ENCODE measurements at regions not wholly inside any gene's neighbourhood (a gene's known extent, or its start where the extent isn't known, plus 50 kb on each side); places are given as distances from the start of the nearest gene placed in this dataset.

GRCh38 chr1:14135070-14135469 is 435.1 kb downstream of the PRDM2 start:
- Mint-ChIP-seq H3K4me1 (no peaks in the 10 kb centered on the region), H3K27me3 (peaks cover 3 to 17% of the 10 kb centered on the region in 2 donors), H3K27ac (no peak overlapping the region), H3K9me3 (no peaks in the 10 kb centered on the region), H3K4me3 (no peak overlapping the region), H3K36me3 (no peaks in the 10 kb centered on the region)
- Histone ChIP-seq H3K27me3 (replicated peaks in 1 of 2; ENCODE audit: control insufficient read depth in 2 of 2, extremely low read depth in 1 of 2, insufficient read depth in 2 of 2, low read length in 1 of 2) (peaks cover 0 to 6% of the 10 kb centered on the region in 2 experiments), H3K4me1 (ENCODE audit: control insufficient read depth in 1 of 2, extremely low read depth in 1 of 2, insufficient read depth in 2 of 2, low read length in 2 of 2) (no peaks in the 10 kb centered on the region), H3K9me3 (no peaks in the 10 kb centered on the region), H3K36me3 (ENCODE audit: control insufficient read depth in 2 of 2, extremely low read depth in 1 of 2, insufficient read depth in 1 of 2, low read length in 1 of 2) (no peaks in the 10 kb centered on the region), H3K27ac (ENCODE audit: low read length) (no peak overlapping the region), H3K4me3 (ENCODE audit: control insufficient read depth in 1 of 2, extremely low read depth in 1 of 2, low read length in 1 of 2) (no peak overlapping the region)
- DNase-seq (no peak), ATAC-seq (replicated peaks in 1 of 4) (no peak)
- WGBS (ENCODE audit: insufficient coverage): 92% methylated on average over 2 of the region's 2 CpGs
- ChIA-PET POLR2A (no interaction called here), CTCF (no interaction called here)

- no CpG with 5 or more reads among the region's 6 CpGs for WGBS (ENCODE audit: insufficient coverage)
- Histone ChIP-seq H3K9me3 (no peaks in the 10 kb centered on the region), H3K4me3 (ENCODE audit: control insufficient read depth in 1 of 2, extremely low read depth in 1 of 2, low read length in 1 of 2) (no peak overlapping the region), H3K36me3 (ENCODE audit: control insufficient read depth in 2 of 2, extremely low read depth in 1 of 2, insufficient read depth in 1 of 2, low read length in 1 of 2) (no peaks in the 10 kb centered on the region), H3K27me3 (replicated peaks in 1 of 2; ENCODE audit: control insufficient read depth in 2 of 2, extremely low read depth in 1 of 2, insufficient read depth in 2 of 2, low read length in 1 of 2) (peaks cover 0 to 6% of the 10 kb centered on the region in 2 experiments), H3K27ac (ENCODE audit: low read length) (no peak overlapping the region), H3K4me1 (ENCODE audit: control insufficient read depth in 1 of 2, extremely low read depth in 1 of 2, insufficient read depth in 2 of 2, low read length in 2 of 2) (no peaks in the 10 kb centered on the region)
- DNase-seq (no peak), ATAC-seq (replicated peaks in 1 of 4) (no peak)
- no peaks in the 10 kb centered on the region for H3K9me3 Mint-ChIP-seq
- H3K4me3 Mint-ChIP-seq: no peak overlapping the region
- peaks cover 2 to 13% of the 10 kb centered on the region in 2 donors for H3K27me3 Mint-ChIP-seq
- ChIA-PET POLR2A (no interaction called here), CTCF (interaction anchor here in 1 of 2 donors (0.5 kb wide), 1 partner anchor 750 kb away, joined by 4 read pairs; no protein-coding TSS in a partner anchor)
- no peaks in the 10 kb centered on the region for H3K4me1 Mint-ChIP-seq
- H3K36me3 Mint-ChIP-seq: no peaks in the 10 kb centered on the region
- H3K27ac Mint-ChIP-seq: no peak overlapping the region
Observed at GRCh38 chr1:14136152-14136763, 436.3 kb downstream of the PRDM2 start.

GRCh38 chr1:14136881-14137280 is 436.9 kb downstream of the PRDM2 start:
- H3K27ac Mint-ChIP-seq: no peak overlapping the region
- H3K4me1 ChIP-seq (ENCODE audit: control insufficient read depth in 1 of 2, extremely low read depth in 1 of 2, insufficient read depth in 2 of 2, low read length in 2 of 2): no peaks in the 10 kb centered on the region
- DNase-seq (no peak), ATAC-seq (replicated peaks in 1 of 4) (no peak)
- peaks cover 0 to 10% of the 10 kb centered on the region in 2 donors for H3K27me3 Mint-ChIP-seq
- WGBS (ENCODE audit: insufficient coverage): 53% methylated on average over 5 of the region's 5 CpGs
- CTCF ChIA-PET: no interaction called here
- POLR2A ChIA-PET: no interaction called here
- no peaks in the 10 kb centered on the region for H3K4me1 Mint-ChIP-seq
- H3K9me3 Mint-ChIP-seq: no peaks in the 10 kb centered on the region
- peaks cover 0 to 6% of the 10 kb centered on the region in 2 experiments for H3K27me3 ChIP-seq (replicated peaks in 1 of 2; ENCODE audit: control insufficient read depth in 2 of 2, extremely low read depth in 1 of 2, insufficient read depth in 2 of 2, low read length in 1 of 2)
- H3K36me3 ChIP-seq (ENCODE audit: control insufficient read depth in 2 of 2, extremely low read depth in 1 of 2, insufficient read depth in 1 of 2, low read length in 1 of 2): no peaks in the 10 kb centered on the region
- H3K4me3 Mint-ChIP-seq: no peak overlapping the region
- no peaks in the 10 kb centered on the region for H3K36me3 Mint-ChIP-seq
- no peak overlapping the region for H3K4me3 ChIP-seq (ENCODE audit: control insufficient read depth in 1 of 2, extremely low read depth in 1 of 2, low read length in 1 of 2)
- H3K27ac ChIP-seq (ENCODE audit: low read length): no peak overlapping the region
- no peaks in the 10 kb centered on the region for H3K9me3 ChIP-seq

GRCh38 chr1:14137411-14138134 is 437.6 kb downstream of the PRDM2 start:
- ATAC-seq (replicated peaks in 1 of 4): no peak
- CTCF ChIA-PET: no interaction called here

GRCh38 chr1:14138135-14138506 is 438.1 kb downstream of the PRDM2 start:
- Histone ChIP-seq H3K27ac (ENCODE audit: low read length) (no peak overlapping the region), H3K9me3 (no peaks in the 10 kb centered on the region), H3K4me3 (ENCODE audit: control insufficient read depth in 1 of 2, extremely low read depth in 1 of 2, low read length in 1 of 2) (no peak overlapping the region), H3K4me1 (ENCODE audit: control insufficient read depth in 1 of 2, extremely low read depth in 1 of 2, insufficient read depth in 2 of 2, low read length in 2 of 2) (no peaks in the 10 kb centered on the region), H3K36me3 (ENCODE audit: control insufficient read depth in 2 of 2, extremely low read depth in 1 of 2, insufficient read depth in 1 of 2, low read length in 1 of 2) (no peaks in the 10 kb centered on the region), H3K27me3 (replicated peaks in 1 of 2; ENCODE audit: control insufficient read depth in 2 of 2, extremely low read depth in 1 of 2, insufficient read depth in 2 of 2, low read length in 1 of 2) (peaks cover 0 to 9% of the 10 kb centered on the region in 2 experiments)
- ATAC-seq (replicated peaks in 1 of 4): no peak
- DNase-seq: no peak
- H3K27me3 Mint-ChIP-seq: peaks cover 0 to 10% of the 10 kb centered on the region in 2 donors
- H3K4me3 Mint-ChIP-seq: no peak overlapping the region
- no peaks in the 10 kb centered on the region for H3K4me1 Mint-ChIP-seq
- no peaks in the 10 kb centered on the region for H3K36me3 Mint-ChIP-seq
- POLR2A ChIA-PET: no interaction called here
- H3K27ac Mint-ChIP-seq: no peak overlapping the region
- 59% methylated on average over 3 of the region's 3 CpGs for WGBS (ENCODE audit: insufficient coverage)
- no peaks in the 10 kb centered on the region for H3K9me3 Mint-ChIP-seq
- CTCF ChIA-PET: no interaction called here

More at GRCh38 chr1:14137411-14138134, 437.6 kb downstream of the PRDM2 start:
- Mint-ChIP-seq H3K27me3 (peaks cover 0 to 10% of the 10 kb centered on the region in 2 donors), H3K9me3 (no peaks in the 10 kb centered on the region), H3K27ac (no peak overlapping the region), H3K4me1 (no peaks in the 10 kb centered on the region), H3K36me3 (no peaks in the 10 kb centered on the region), H3K4me3 (no peak overlapping the region)
- H3K4me1 ChIP-seq (ENCODE audit: control insufficient read depth in 1 of 2, extremely low read depth in 1 of 2, insufficient read depth in 2 of 2, low read length in 2 of 2): no peaks in the 10 kb centered on the region
- H3K9me3 ChIP-seq: no peaks in the 10 kb centered on the region
- DNase-seq: no peak
- no peak overlapping the region for H3K4me3 ChIP-seq (ENCODE audit: control insufficient read depth in 1 of 2, extremely low read depth in 1 of 2, low read length in 1 of 2)
- H3K27ac ChIP-seq (ENCODE audit: low read length): no peak overlapping the region
- H3K27me3 ChIP-seq (replicated peaks in 1 of 2; ENCODE audit: control insufficient read depth in 2 of 2, extremely low read depth in 1 of 2, insufficient read depth in 2 of 2, low read length in 1 of 2): peaks cover 0 to 6% of the 10 kb centered on the region in 2 experiments
- no peaks in the 10 kb centered on the region for H3K36me3 ChIP-seq (ENCODE audit: control insufficient read depth in 2 of 2, extremely low read depth in 1 of 2, insufficient read depth in 1 of 2, low read length in 1 of 2)
- POLR2A ChIA-PET: no interaction called here
- WGBS (ENCODE audit: insufficient coverage): 72% methylated on average over 3 of the region's 6 CpGs

- H3K4me1 Mint-ChIP-seq: no peaks in the 10 kb centered on the region
- ChIA-PET CTCF (no interaction called here), POLR2A (no interaction called here)
- no peak overlapping the region for H3K27ac Mint-ChIP-seq
- DNase-seq (no peak), ATAC-seq (replicated peaks in 1 of 4) (no peak)
- Histone ChIP-seq H3K4me3 (ENCODE audit: control insufficient read depth in 1 of 2, extremely low read depth in 1 of 2, low read length in 1 of 2) (no peak overlapping the region), H3K4me1 (ENCODE audit: control insufficient read depth in 1 of 2, extremely low read depth in 1 of 2, insufficient read depth in 2 of 2, low read length in 2 of 2) (no peaks in the 10 kb centered on the region), H3K27me3 (replicated peaks in 1 of 2; ENCODE audit: control insufficient read depth in 2 of 2, extremely low read depth in 1 of 2, insufficient read depth in 2 of 2, low read length in 1 of 2) (peaks cover 0 to 9% of the 10 kb centered on the region in 2 experiments), H3K36me3 (ENCODE audit: control insufficient read depth in 2 of 2, extremely low read depth in 1 of 2, insufficient read depth in 1 of 2, low read length in 1 of 2) (no peaks in the 10 kb centered on the region), H3K9me3 (no peaks in the 10 kb centered on the region), H3K27ac (ENCODE audit: low read length) (no peak overlapping the region)
- no peaks in the 10 kb centered on the region for H3K36me3 Mint-ChIP-seq
- no peak overlapping the region for H3K4me3 Mint-ChIP-seq
- WGBS (ENCODE audit: insufficient coverage): no CpG with 5 or more reads among the region's 6 CpGs
- peaks cover 5 to 10% of the 10 kb centered on the region in 2 donors for H3K27me3 Mint-ChIP-seq
- no peaks in the 10 kb centered on the region for H3K9me3 Mint-ChIP-seq
Observed at GRCh38 chr1:14138687-14139086, 438.7 kb downstream of the PRDM2 start.

All from T-cell (primary cell).